ENCODE measurements at regions not wholly inside any gene's neighbourhood (a gene's known extent, or its start where the extent isn't known, plus 50 kb on each side); places are given as distances from the start of the nearest gene placed in this dataset.

DNA sequence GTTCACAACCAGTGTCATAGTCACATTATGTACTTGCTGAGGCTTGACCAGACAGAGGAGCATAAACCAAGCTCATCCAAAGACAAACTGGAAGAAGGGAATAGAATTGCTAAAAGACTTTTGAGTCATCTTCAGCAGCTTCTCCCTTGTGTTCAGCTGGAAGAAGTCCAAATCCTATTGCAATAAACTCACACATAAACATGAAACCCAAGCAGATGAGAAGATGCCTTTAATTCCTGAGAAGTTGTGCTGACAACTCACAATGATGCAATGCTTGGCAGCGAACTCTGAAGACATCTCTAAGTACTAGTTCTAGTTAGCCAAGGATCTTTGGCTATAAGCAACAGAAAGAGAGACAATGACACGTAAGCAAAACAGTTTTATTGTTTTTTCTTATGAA, 642.1 kb downstream of the KCTD16 start:
- TF ChIP-seq, protein P1, sequence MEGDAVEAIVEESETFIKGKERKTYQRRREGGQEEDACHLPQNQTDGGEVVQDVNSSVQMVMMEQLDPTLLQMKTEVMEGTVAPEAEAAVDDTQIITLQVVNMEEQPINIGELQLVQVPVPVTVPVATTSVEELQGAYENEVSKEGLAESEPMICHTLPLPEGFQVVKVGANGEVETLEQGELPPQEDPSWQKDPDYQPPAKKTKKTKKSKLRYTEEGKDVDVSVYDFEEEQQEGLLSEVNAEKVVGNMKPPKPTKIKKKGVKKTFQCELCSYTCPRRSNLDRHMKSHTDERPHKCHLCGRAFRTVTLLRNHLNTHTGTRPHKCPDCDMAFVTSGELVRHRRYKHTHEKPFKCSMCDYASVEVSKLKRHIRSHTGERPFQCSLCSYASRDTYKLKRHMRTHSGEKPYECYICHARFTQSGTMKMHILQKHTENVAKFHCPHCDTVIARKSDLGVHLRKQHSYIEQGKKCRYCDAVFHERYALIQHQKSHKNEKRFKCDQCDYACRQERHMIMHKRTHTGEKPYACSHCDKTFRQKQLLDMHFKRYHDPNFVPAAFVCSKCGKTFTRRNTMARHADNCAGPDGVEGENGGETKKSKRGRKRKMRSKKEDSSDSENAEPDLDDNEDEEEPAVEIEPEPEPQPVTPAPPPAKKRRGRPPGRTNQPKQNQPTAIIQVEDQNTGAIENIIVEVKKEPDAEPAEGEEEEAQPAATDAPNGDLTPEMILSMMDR (conservative IDR thresholded peaks at IDR 0.05), result no peak
- TF ChIP-seq EZH2 (IDR thresholded peaks at IDR 0.05; ENCODE audit: low read depth), result no peak
